ENCODE measurements at regions not wholly inside any gene's neighbourhood (a gene's known extent, or its start where the extent isn't known, plus 50 kb on each side); places are given as distances from the start of the nearest gene placed in this dataset.

DNA sequence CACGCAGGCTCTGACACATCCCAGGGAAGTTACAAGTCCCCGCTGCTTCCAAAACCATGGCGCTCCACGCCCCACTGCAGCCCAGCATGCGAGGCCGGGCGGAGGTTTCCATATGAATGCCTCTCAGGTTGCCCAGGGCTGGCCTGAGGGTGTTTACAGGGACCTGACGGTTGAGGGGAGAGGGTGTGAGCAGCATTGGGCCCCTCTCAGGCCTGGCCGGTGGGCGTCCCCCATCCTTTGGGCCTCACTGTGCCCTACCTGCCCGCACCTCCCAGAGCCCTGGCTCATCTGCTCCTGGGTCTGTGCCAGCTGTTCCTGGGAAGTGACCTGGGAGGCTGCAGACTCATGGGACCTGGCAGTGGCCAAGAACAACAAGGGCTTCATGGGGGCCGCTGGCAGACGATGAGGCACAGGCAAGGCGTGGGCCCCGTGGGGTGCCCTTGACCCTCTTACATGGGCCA, 173.5 kb downstream of the C16orf95 start:
- TF ChIP-seq, protein P1, sequence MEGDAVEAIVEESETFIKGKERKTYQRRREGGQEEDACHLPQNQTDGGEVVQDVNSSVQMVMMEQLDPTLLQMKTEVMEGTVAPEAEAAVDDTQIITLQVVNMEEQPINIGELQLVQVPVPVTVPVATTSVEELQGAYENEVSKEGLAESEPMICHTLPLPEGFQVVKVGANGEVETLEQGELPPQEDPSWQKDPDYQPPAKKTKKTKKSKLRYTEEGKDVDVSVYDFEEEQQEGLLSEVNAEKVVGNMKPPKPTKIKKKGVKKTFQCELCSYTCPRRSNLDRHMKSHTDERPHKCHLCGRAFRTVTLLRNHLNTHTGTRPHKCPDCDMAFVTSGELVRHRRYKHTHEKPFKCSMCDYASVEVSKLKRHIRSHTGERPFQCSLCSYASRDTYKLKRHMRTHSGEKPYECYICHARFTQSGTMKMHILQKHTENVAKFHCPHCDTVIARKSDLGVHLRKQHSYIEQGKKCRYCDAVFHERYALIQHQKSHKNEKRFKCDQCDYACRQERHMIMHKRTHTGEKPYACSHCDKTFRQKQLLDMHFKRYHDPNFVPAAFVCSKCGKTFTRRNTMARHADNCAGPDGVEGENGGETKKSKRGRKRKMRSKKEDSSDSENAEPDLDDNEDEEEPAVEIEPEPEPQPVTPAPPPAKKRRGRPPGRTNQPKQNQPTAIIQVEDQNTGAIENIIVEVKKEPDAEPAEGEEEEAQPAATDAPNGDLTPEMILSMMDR (conservative IDR thresholded peaks at IDR 0.05; ENCODE audit: low read depth, low read length) = no peak
- no peak for DNase-seq (ENCODE audit: low read depth)

DNA sequence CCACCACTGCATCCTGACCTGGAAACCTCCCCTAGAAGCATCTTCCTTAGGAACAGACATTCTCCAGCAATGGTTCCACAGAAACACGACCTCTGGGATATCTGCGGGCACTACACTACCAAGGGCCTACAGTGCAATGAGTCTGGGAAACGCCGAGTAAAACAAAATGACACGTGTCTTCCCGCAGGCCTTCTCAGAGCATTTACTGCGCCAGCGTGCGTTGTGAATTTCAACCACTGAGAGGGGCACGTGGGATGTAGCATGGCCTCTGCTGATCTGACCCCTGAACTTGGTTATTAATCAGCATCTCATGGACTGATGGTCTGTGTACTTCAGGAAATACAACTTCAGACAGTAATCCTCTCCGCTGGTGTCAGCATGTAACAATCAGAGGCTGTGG, 173.0 kb downstream of the C16orf95 start:
- TF ChIP-seq, protein P1 (conservative IDR thresholded peaks at IDR 0.05; ENCODE audit: low read depth, low read length) = no peak
- no peak for DNase-seq (ENCODE audit: low read depth)
- no peak overlapping the region for H3K4me3 ChIP-seq (ENCODE audit: low read length)

More for the DNA sequence above, 173.5 kb downstream of the C16orf95 start:
- no peak overlapping the region for H3K4me3 ChIP-seq (ENCODE audit: low read length)

DNA sequence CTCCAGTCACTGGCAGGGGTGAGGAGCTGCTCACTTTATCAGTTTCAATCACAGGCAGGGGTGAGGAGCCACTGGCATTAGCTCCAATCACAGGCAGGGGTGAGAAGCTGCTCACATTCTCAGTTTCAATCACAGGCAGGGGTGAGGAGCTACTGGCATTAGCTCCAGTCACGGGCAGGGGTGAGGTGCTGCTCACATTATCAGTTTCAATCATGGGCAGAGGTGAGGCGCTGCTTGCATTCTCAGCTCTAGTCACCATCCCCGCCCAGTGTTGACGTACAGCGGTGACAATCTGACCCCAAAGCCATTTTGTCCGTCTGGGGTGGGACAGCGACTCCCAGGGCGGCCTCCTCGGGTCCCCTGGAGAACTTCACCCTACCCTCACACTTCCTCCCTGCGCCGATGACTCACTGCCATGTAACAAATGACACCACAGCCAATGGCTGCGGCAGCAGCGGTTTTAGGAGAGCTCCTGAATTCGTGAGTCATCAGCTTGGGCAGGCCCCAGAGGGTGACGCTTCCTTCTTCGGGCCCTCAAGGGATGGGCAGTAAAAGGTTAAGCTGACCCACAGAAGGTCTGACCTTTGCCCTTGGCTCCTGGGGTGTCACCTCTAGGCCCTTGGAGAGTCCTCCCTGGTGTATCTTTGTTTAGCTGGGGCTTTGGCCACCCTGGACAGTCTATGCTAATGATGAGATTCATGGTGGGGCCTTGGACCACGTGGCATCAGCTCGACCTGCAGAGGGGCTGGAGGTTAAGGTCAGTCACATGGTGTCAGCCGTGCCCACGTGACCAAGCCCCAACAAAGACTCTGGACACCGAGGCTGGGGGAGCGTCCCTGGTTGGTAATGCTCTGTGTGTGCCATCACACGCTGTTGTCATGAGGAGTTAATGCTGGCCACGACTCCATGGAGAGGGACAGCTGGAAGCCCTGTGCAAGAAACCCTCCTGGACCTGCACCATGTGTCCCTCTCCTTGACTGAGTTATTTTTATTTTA, 171.7 kb downstream of the C16orf95 start:
- TF ChIP-seq, protein P1 (conservative IDR thresholded peaks at IDR 0.05; ENCODE audit: low read depth, low read length) = no peak
- H3K4me3 ChIP-seq (ENCODE audit: low read length) = no peak overlapping the region
- DNase-seq (ENCODE audit: low read depth) = no peak

DNA sequence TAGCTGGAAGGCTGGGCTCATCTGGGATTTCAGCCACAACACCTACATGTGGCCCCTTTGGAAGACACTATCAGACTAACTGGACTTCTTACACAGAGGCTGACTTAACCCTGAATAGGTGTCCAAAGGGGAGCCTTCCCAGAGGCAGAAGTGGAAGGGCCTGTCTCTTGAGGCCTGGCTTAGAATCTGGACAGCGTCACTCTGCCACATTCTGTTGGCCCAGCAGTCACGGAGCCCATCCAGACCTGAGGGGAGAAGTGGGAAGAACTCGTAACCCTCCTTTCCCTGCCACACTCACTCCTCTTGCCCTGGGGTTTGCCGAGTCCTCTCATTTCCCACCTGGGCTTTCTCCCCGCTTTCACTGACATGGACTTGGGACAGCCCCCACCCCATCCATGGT, 170.5 kb downstream of the C16orf95 start:
- H3K4me3 ChIP-seq (ENCODE audit: low read length) = no peak overlapping the region
- DNase-seq (ENCODE audit: low read depth) = no peak
- TF ChIP-seq, protein P1 (conservative IDR thresholded peaks at IDR 0.05; ENCODE audit: low read depth, low read length) = no peak

DNA sequence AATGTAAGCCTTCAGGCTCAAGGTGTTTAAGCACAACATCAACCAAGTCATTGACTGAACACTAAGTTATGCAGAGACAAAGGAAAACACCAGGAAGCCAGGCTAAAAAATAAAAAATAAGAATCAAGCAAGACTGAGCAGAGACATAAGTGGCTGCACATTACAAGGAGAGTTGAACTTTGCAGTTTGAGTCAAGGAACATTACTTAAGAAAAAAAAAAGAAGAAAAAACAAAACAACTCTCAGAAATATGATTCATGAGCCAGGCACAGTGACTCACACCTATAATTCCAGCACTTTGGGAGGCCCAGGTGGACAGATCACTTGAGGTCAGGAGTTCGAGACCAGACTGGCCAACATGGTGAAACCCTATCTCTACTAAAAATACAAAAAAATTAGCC, 168.1 kb downstream of the C16orf95 start:
- TF ChIP-seq, protein P1 (conservative IDR thresholded peaks at IDR 0.05; ENCODE audit: low read depth, low read length) = no peak
- DNase-seq (ENCODE audit: low read depth) = no peak
- no peak overlapping the region for H3K4me3 ChIP-seq (ENCODE audit: low read length)

DNA sequence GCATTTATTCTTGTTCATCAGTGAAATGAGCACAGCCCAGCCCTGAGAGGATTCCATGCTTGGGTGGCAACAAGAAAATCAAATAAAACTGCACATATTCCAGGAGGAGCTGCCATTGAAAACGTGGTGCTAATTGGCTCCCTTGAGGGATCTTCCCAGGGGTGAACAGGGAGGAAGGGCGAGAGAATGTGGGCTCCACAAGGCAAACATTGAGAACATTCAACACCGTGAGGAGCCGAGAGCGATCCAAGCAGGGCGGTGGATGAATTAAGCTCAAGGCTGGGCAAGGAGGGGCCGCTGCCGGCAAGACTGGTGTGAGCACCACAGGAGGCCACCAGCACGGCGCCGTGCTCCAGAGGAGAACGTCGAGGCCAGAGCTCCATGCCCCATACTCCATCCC, 166.9 kb downstream of the C16orf95 start:
- TF ChIP-seq, protein P1 (conservative IDR thresholded peaks at IDR 0.05; ENCODE audit: low read depth, low read length) = no peak
- no peak for DNase-seq (ENCODE audit: low read depth)
- H3K4me3 ChIP-seq (ENCODE audit: low read length) = no peak overlapping the region
